GM12801 (cell line): ENCODE measurements at regions not wholly inside any gene's neighbourhood (a gene's known extent, or its start where the extent isn't known, plus 50 kb on each side); places are given as distances from the start of the nearest gene placed in this dataset.

Experiments used
- CTCF ChIP-seq: IDR thresholded peaks from one replicate; pipeline ENCODE4 v1.5.1; 2011; ENCODE audit warnings: control low read depth; ENCODE audit not compliant: insufficient read length; ENCODE audit errors: extremely low read depth

GRCh38 chr1:244165021-244165420 is 113.9 kb downstream of the ZBTB18 start:
- no peak for TF ChIP-seq CTCF

DNA sequence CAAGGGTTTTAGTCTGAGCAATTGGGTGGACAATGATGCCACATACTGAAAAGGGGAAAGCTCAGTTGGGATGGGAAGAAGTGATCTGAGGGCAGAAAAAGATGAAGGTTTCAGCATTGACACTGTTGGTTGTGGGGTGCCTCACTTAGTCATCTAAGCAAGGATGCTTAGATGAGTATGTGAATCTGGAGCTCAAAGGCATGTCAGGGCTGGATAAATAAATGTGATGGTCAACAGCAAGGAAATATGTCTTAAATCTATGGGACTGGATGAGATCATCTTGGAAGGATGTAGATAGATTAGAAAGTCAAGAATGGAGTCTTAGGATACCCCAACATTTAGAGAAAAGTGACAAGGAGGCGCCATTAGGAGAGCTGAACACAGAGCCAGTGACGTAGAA is 114.6 kb downstream of the ZBTB18 start:
- TF ChIP-seq CTCF: no peak

DNA sequence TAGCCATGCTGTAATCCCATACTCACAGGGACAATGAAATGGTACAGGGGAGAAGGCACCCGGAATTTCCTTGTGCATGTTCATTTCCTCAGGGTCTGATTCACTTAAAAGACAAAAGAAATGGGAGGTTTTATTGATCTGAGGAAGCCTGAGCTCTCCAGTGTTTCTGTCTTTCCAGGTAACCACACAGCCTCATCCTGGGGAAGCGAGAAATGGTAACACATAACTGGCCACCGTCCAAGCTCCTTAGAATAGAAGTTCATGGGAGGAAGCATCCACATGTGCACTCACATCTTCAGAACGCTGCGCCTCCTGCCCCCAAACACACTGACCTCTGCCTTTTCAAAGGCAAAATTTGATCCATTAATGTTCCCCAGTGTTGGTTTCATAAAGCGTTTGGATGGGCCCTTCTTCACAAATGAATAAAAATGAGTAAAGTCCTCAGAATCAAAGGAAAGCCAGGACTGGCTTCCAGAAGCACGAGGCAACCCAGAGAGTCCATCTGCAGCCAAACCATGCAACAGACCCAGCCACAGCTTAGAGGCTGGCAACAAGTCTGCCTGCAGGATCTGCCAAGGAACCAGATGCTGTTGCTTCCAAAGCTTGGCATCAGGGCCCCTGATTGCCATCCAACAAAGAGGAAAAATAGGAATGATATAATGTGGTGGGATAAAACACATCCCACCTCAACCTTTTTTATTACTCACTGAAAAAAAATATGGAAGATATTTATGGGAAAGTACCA is 120.3 kb downstream of the ZBTB18 start:
- no peak for TF ChIP-seq CTCF

GRCh38 chr1:244173240-244173639 is 122.2 kb downstream of the ZBTB18 start:
- no peak for TF ChIP-seq CTCF

- TF ChIP-seq CTCF: no peak
Measured at GRCh38 chr1:244173769-244174168, 122.7 kb downstream of the ZBTB18 start.

DNA sequence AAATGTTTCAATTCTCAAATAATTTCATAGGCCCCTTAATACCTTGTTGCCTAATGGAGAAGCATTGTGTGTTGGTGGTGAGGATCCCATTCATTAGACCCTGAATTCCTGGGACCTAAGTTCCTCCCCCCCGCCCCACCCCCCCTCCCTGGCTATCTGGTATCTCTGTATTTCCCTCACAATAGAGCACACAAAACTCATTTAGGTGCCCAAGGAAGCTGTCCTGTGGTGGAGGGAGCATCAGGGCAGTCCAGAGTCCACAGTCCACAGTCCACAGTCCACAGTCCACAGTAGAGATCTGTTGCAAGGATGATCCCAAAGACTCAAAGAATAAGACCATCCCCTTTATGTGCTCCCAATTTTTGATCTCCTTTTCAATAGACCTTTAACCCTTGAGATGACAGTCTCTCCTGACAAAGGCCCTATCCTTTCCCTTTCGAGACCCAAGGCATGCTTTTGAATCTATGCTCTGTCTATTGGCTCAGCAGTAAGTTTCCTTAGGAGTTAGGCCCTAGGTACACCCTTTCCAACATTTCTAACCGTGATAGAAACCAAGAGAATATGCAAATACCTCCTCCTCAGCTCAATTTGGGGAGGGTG is 123.9 kb downstream of the ZBTB18 start:
- no peak for TF ChIP-seq CTCF

DNA sequence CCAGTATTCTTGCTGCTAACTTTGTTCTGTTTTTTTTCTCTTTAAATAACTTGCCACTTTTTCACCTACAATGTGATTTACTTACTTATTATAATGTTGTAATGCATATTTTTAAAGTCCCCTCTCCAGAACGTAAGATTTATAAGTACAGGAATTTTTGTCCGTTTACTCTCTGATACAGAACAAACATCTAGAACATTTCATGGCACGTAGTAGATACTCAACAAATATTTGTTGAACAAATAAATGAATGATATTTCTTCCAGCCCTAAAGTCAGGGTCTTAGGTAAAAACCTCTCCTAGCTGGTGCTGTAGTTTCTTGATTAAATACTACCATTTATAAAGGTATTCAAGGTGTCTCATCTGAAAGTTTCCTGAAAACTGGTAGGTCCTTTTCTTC is 125.1 kb downstream of the ZBTB18 start:
- TF ChIP-seq CTCF: no peak
